ENCODE measurements at regions not wholly inside any gene's neighbourhood (a gene's known extent, or its start where the extent isn't known, plus 50 kb on each side); places are given as distances from the start of the nearest gene placed in this dataset.
A peak's percentile ranks its signal among the peaks of the same experiment; 100 is the strongest.

GRCh38 chr2:48015421-48015820 lies 109.1 kb upstream of the FBXO11 start:
- H3K36me3 Mint-ChIP-seq, result no peaks in the 10 kb centered on the region
- H3K4me1 Mint-ChIP-seq, result no peaks in the 10 kb centered on the region
- DNase-seq (ENCODE audit: low spot score in 2 of 2, unreplicated experiment in 2 of 2), result no peak
- H3K4me3 Mint-ChIP-seq, result no peak overlapping the region
- peaks cover 13% of the 10 kb centered on the region for H3K9me3 Mint-ChIP-seq
- H3K27ac Mint-ChIP-seq, result no peak overlapping the region
- TF ChIP-seq, protein P1, sequence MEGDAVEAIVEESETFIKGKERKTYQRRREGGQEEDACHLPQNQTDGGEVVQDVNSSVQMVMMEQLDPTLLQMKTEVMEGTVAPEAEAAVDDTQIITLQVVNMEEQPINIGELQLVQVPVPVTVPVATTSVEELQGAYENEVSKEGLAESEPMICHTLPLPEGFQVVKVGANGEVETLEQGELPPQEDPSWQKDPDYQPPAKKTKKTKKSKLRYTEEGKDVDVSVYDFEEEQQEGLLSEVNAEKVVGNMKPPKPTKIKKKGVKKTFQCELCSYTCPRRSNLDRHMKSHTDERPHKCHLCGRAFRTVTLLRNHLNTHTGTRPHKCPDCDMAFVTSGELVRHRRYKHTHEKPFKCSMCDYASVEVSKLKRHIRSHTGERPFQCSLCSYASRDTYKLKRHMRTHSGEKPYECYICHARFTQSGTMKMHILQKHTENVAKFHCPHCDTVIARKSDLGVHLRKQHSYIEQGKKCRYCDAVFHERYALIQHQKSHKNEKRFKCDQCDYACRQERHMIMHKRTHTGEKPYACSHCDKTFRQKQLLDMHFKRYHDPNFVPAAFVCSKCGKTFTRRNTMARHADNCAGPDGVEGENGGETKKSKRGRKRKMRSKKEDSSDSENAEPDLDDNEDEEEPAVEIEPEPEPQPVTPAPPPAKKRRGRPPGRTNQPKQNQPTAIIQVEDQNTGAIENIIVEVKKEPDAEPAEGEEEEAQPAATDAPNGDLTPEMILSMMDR (IDR thresholded peaks at IDR 0.05; ENCODE audit: unreplicated experiment), result no peak
- H3K27me3 Mint-ChIP-seq (ENCODE audit: low read depth), result no peaks in the 10 kb centered on the region

- Mint-ChIP-seq H3K36me3 (no peaks in the 10 kb centered on the region), H3K4me3 (no peak overlapping the region), H3K27me3 (ENCODE audit: low read depth) (no peaks in the 10 kb centered on the region), H3K9me3 (peaks cover 13% of the 10 kb centered on the region), H3K4me1 (no peaks in the 10 kb centered on the region), H3K27ac (no peak overlapping the region)
- TF ChIP-seq, protein P1 (IDR thresholded peaks at IDR 0.05; ENCODE audit: unreplicated experiment), result peak; percentile 52
- DNase-seq (ENCODE audit: low spot score in 2 of 2, unreplicated experiment in 2 of 2), result no peak
Observed at GRCh38 chr2:48016225-48017019, 110.1 kb upstream of the FBXO11 start.

DNA sequence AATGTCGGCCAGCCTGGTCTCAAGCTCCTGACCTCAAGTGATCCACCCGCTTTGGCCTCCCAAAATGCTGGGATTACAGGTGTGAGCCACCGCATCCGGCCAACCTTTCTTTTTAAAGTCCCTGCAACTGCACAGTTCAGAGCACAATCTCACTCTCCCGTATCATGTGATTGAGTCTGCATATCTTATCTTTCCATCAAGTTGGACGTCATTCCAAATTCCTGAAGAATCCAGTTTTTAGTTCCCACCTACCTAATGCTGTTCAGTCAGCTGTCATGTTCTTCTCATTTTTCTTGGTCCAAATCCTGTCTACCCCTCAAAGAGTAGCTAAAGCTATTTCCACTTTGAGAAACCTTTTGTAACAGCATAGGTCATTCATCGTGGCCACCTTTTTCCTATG lies 110.8 kb upstream of the FBXO11 start:
- H3K27me3 Mint-ChIP-seq (ENCODE audit: low read depth), result peaks cover 2% of the 10 kb centered on the region
- peaks cover 17% of the 10 kb centered on the region for H3K9me3 Mint-ChIP-seq
- no peak overlapping the region for H3K27ac Mint-ChIP-seq
- DNase-seq (ENCODE audit: low spot score in 2 of 2, unreplicated experiment in 2 of 2), result no peak
- no peaks in the 10 kb centered on the region for H3K36me3 Mint-ChIP-seq
- no peak overlapping the region for H3K4me3 Mint-ChIP-seq
- TF ChIP-seq, protein P1 (IDR thresholded peaks at IDR 0.05; ENCODE audit: unreplicated experiment), result no peak
- no peaks in the 10 kb centered on the region for H3K4me1 Mint-ChIP-seq

DNA sequence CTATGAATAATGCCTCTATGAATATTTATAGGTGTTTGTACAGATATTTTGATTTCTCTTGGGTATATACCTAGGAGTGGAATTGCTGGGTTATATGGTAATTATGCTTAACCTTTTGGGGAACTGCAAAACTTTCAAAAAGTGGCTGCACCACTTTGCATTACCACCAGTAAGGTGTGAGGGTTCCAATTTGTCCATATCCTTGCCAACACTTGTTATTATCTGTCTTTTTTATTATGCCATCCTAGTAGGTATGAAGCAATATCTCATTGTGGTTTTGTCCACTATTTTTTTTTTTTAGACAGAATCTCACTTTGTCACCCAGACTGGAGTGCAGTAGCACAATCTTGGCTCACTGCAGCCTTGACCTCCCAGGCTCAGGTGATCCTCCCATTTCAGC lies 112.2 kb upstream of the FBXO11 start:
- H3K27me3 Mint-ChIP-seq (ENCODE audit: low read depth), result peaks cover 2% of the 10 kb centered on the region
- no peaks in the 10 kb centered on the region for H3K4me1 Mint-ChIP-seq
- TF ChIP-seq, protein P1 (IDR thresholded peaks at IDR 0.05; ENCODE audit: unreplicated experiment), result no peak
- H3K27ac Mint-ChIP-seq, result no peak overlapping the region
- no peaks in the 10 kb centered on the region for H3K36me3 Mint-ChIP-seq
- no peak for DNase-seq (ENCODE audit: low spot score in 2 of 2, unreplicated experiment in 2 of 2)
- no peak overlapping the region for H3K4me3 Mint-ChIP-seq
- peaks cover 17% of the 10 kb centered on the region for H3K9me3 Mint-ChIP-seq

DNA sequence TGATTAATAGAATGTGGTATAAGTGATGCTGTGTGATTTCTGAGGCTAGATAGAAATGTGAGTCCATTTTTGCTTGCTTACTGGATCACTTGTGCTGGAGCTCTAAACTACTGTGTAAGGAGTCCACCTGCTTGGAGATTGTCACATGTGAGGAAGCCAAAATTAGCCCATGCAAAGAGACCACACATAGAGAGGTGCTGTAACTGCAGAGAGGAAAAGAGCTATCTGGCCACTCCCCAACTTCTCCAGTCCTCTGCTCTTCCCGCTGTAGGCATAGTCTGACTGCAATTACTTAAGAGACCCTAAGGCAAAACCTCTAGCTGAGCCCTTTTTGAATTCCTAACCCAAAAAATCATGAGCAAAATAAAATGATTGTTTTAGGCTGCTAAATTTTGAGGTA lies 120.6 kb upstream of the FBXO11 start:
- no peaks in the 10 kb centered on the region for H3K27me3 Mint-ChIP-seq (ENCODE audit: low read depth)
- no peak overlapping the region for H3K4me3 Mint-ChIP-seq
- TF ChIP-seq, protein P1 (IDR thresholded peaks at IDR 0.05; ENCODE audit: unreplicated experiment), result no peak
- peaks cover 9% of the 10 kb centered on the region for H3K9me3 Mint-ChIP-seq
- no peak overlapping the region for H3K27ac Mint-ChIP-seq
- H3K36me3 Mint-ChIP-seq, result no peaks in the 10 kb centered on the region
- H3K4me1 Mint-ChIP-seq, result no peaks in the 10 kb centered on the region
- no peak for DNase-seq (ENCODE audit: low spot score in 2 of 2, unreplicated experiment in 2 of 2)
